ENCODE measurements at regions not wholly inside any gene's neighbourhood (a gene's known extent, or its start where the extent isn't known, plus 50 kb on each side); places are given as distances from the start of the nearest gene placed in this dataset.

- no peak for DNase-seq (ENCODE audit: low spot score)
These were observed 168.7 kb upstream of the ITGB1 start for GRCh38 chr10:33126742-33127141.

GRCh38 chr10:33125522-33126517 is 167.8 kb upstream of the ITGB1 start:
- no peak for DNase-seq (ENCODE audit: low spot score)

GRCh38 chr10:33125111-33125510 is 167.1 kb upstream of the ITGB1 start:
- no peak for DNase-seq (ENCODE audit: low spot score)

GRCh38 chr10:33123680-33124079 is 165.7 kb upstream of the ITGB1 start:
- no peak for DNase-seq (ENCODE audit: low spot score)

GRCh38 chr10:33122014-33122809 is 164.2 kb upstream of the ITGB1 start:
- DNase-seq (ENCODE audit: low spot score): peak; percentile 56

- DNase-seq (ENCODE audit: low spot score): no peak
These were observed 162.7 kb upstream of the ITGB1 start for GRCh38 chr10:33120700-33121099.

GRCh38 chr10:33120275-33120674 is 162.2 kb upstream of the ITGB1 start:
- DNase-seq (ENCODE audit: low spot score): no peak

- no peak for DNase-seq (ENCODE audit: low spot score)
These were observed 159.8 kb upstream of the ITGB1 start for GRCh38 chr10:33117816-33118215.

GRCh38 chr10:33117230-33117629 is 159.2 kb upstream of the ITGB1 start:
- no peak for DNase-seq (ENCODE audit: low spot score)

- no peak for DNase-seq (ENCODE audit: low spot score)
These were observed 158.0 kb upstream of the ITGB1 start for GRCh38 chr10:33115738-33116719.

- no peak for DNase-seq (ENCODE audit: low spot score)
These were observed 156.5 kb upstream of the ITGB1 start for GRCh38 chr10:33114451-33114952.

- no peak for DNase-seq (ENCODE audit: low spot score)
These were observed 155.4 kb upstream of the ITGB1 start for GRCh38 chr10:33113466-33113865.

- DNase-seq (ENCODE audit: low spot score): no peak
These were observed 154.9 kb upstream of the ITGB1 start for GRCh38 chr10:33112831-33113455.

GRCh38 chr10:33111488-33112051 is 153.5 kb upstream of the ITGB1 start:
- no peak for DNase-seq (ENCODE audit: low spot score)

GRCh38 chr10:33109788-33110469 is 151.9 kb upstream of the ITGB1 start:
- DNase-seq (ENCODE audit: low spot score): no peak

GRCh38 chr10:33109384-33109783 is 151.4 kb upstream of the ITGB1 start:
- DNase-seq (ENCODE audit: low spot score): no peak

GRCh38 chr10:33107953-33108352 is 149.9 kb upstream of the ITGB1 start:
- no peak for DNase-seq (ENCODE audit: low spot score)

- no peak for DNase-seq (ENCODE audit: low spot score)
These were observed 148.7 kb upstream of the ITGB1 start for GRCh38 chr10:33106767-33107166.

- DNase-seq (ENCODE audit: low spot score): no peak
These were observed 145.9 kb upstream of the ITGB1 start for GRCh38 chr10:33103863-33104379.

GRCh38 chr10:33102071-33102470 is 144.0 kb upstream of the ITGB1 start:
- DNase-seq (ENCODE audit: low spot score): no peak

All from hepatic stellate cell (primary cell).